Osteocyte (in vitro differentiated cells): ENCODE measurements at regions not wholly inside any gene's neighbourhood (a gene's known extent, or its start where the extent isn't known, plus 50 kb on each side); places are given as distances from the start of the nearest gene placed in this dataset.

Experiments
- DNase-seq: peaks from one replicate; pipeline ENCODE4 v3.0.0; 2021; ENCODE audit warnings: mixed read lengths; ENCODE audit not compliant: unreplicated experiment; ENCODE audit errors: extremely low spot score
- H3K27ac Mint-ChIP-seq: one replicate; pipeline ENCODE4 v1.8.0; 2021; ENCODE audit warnings: mild to moderate bottlenecking, mixed read lengths; ENCODE audit not compliant: unreplicated experiment
- H3K27me3 Mint-ChIP-seq: one replicate; pipeline ENCODE4 v1.8.0; 2021; ENCODE audit warnings: mixed read lengths; ENCODE audit not compliant: unreplicated experiment
- H3K36me3 Mint-ChIP-seq: one replicate; pipeline ENCODE4 v1.8.0; 2021; ENCODE audit warnings: mixed read lengths; ENCODE audit not compliant: unreplicated experiment
- H3K4me1 Mint-ChIP-seq: one replicate; pipeline ENCODE4 v1.8.0; 2021; ENCODE audit warnings: mixed read lengths; ENCODE audit not compliant: unreplicated experiment
- H3K4me3 Mint-ChIP-seq: one replicate; pipeline ENCODE4 v1.8.0; 2021; ENCODE audit warnings: mild to moderate bottlenecking, moderate library complexity, mixed read lengths; ENCODE audit not compliant: unreplicated experiment
- H3K9me3 Mint-ChIP-seq: one replicate; pipeline ENCODE4 v1.8.0; 2021; ENCODE audit warnings: mixed read lengths; ENCODE audit not compliant: unreplicated experiment
- TF ChIP-seq, protein P1 (sequence below): fragments of 200-600 bp; sonication (generic); IDR thresholded peaks from 2 replicates; pipeline ENCODE4 v1.5.0; 2021; ENCODE audit warnings: antibody characterized with exemption, mild to moderate bottlenecking, moderate library complexity

GRCh38 chr5:159605585-159605984, 275.3 kb upstream of the IL12B start:
- Mint-ChIP-seq H3K27me3 (peaks cover 22% of the 10 kb centered on the region), H3K4me1 (no peaks in the 10 kb centered on the region), H3K9me3 (peaks cover 32% of the 10 kb centered on the region), H3K4me3 (no peak overlapping the region), H3K36me3 (peaks cover 2% of the 10 kb centered on the region), H3K27ac (no peak overlapping the region)
- TF ChIP-seq, protein P1, sequence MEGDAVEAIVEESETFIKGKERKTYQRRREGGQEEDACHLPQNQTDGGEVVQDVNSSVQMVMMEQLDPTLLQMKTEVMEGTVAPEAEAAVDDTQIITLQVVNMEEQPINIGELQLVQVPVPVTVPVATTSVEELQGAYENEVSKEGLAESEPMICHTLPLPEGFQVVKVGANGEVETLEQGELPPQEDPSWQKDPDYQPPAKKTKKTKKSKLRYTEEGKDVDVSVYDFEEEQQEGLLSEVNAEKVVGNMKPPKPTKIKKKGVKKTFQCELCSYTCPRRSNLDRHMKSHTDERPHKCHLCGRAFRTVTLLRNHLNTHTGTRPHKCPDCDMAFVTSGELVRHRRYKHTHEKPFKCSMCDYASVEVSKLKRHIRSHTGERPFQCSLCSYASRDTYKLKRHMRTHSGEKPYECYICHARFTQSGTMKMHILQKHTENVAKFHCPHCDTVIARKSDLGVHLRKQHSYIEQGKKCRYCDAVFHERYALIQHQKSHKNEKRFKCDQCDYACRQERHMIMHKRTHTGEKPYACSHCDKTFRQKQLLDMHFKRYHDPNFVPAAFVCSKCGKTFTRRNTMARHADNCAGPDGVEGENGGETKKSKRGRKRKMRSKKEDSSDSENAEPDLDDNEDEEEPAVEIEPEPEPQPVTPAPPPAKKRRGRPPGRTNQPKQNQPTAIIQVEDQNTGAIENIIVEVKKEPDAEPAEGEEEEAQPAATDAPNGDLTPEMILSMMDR, result no peak
- DNase-seq, result no peak

DNA sequence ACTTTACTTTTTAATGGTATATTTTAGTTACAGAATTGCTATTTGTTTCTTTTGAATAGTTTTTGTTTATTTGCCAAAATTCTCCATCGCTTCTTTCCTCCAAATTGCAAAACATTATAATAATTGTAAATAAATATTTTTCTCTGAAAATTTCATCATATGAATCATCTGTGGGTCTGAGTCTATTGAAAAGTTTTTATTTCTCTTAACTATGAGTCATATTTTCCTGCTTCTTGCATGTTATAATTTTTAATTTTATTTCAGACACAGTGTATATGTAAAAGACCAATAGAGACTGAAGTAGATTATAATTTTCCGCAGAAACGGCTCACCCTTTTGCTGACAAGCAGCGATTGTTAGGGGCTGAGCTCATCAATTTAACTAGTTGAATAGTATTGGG, 279.1 kb upstream of the IL12B start:
- no peak for DNase-seq
- Mint-ChIP-seq H3K4me3 (no peak overlapping the region), H3K4me1 (no peaks in the 10 kb centered on the region), H3K27ac (no peak overlapping the region), H3K36me3 (no peaks in the 10 kb centered on the region), H3K9me3 (peaks cover 11% of the 10 kb centered on the region), H3K27me3 (peaks cover 30% of the 10 kb centered on the region)
- TF ChIP-seq, protein P1, result no peak

GRCh38 chr5:159610966-159611579, 280.8 kb upstream of the IL12B start:
- TF ChIP-seq, protein P1, result no peak
- H3K9me3 Mint-ChIP-seq, result peaks cover 11% of the 10 kb centered on the region
- H3K27me3 Mint-ChIP-seq, result peaks cover 40% of the 10 kb centered on the region
- DNase-seq, result no peak
- H3K27ac Mint-ChIP-seq, result no peak overlapping the region
- H3K4me1 Mint-ChIP-seq, result no peaks in the 10 kb centered on the region
- no peak overlapping the region for H3K4me3 Mint-ChIP-seq
- H3K36me3 Mint-ChIP-seq, result no peaks in the 10 kb centered on the region

DNA sequence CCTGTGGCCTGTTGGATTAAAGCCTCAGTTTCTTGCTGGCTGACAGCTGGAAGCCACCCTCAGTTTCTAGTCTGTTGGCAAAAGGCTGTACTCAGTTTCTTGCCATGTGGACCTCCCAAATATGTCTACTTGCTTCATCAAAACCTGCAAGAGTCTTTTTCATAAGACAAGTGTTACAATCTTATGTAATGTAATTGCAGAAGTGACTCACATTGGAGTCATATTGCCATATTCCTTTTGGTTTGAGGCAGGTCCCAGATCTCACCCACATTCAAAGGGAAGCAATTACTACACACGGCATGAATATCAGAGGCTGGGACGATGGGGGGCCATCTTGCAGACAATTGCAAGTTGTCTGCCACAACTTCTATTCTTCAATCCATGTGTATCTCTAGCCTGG, 286.7 kb upstream of the IL12B start:
- DNase-seq, result no peak
- H3K4me3 Mint-ChIP-seq, result no peak overlapping the region
- H3K4me1 Mint-ChIP-seq, result no peaks in the 10 kb centered on the region
- H3K36me3 Mint-ChIP-seq, result no peaks in the 10 kb centered on the region
- no peak overlapping the region for H3K27ac Mint-ChIP-seq
- H3K27me3 Mint-ChIP-seq, result peaks cover 50% of the 10 kb centered on the region
- TF ChIP-seq, protein P1, result no peak
- H3K9me3 Mint-ChIP-seq, result peaks cover 3% of the 10 kb centered on the region

- Mint-ChIP-seq H3K36me3 (peaks cover 2% of the 10 kb centered on the region), H3K27me3 (peaks cover 53% of the 10 kb centered on the region), H3K4me1 (no peaks in the 10 kb centered on the region), H3K4me3 (no peak overlapping the region), H3K9me3 (peaks cover 27% of the 10 kb centered on the region), H3K27ac (no peak overlapping the region)
- TF ChIP-seq, protein P1, result no peak
- no peak for DNase-seq
Observed at GRCh38 chr5:159619826-159620225, 289.5 kb upstream of the IL12B start.
